Spinal cord (tissue), 9 donors: ENCODE measurements at regions not wholly inside any gene's neighbourhood (a gene's known extent, or its start where the extent isn't known, plus 50 kb on each side); places are given as distances from the start of the nearest gene placed in this dataset.
A peak's percentile ranks its signal among the peaks of the same experiment; 100 is the strongest.

ENCODE experiments used
- DNase-seq, 6 donors: peaks; one replicate each; pipeline versions ENCODE4 v3.0.0 to v3.0.0-alpha.2; 2013 to 2015; ENCODE audit warnings: low spot score in 6 of 6, low read depth in 4 of 6
- H3K27ac ChIP-seq: one replicate; pipeline ENCODE4 v1.5.1; 2013; ENCODE audit warnings: low read depth, low read length, control low read depth
- H3K27me3 ChIP-seq: one replicate; pipeline ENCODE4 v1.6.1; 2013; ENCODE audit warnings: low read length; ENCODE audit not compliant: control insufficient read depth, insufficient read depth
- H3K36me3 ChIP-seq: one replicate; pipeline ENCODE4 v1.6.1; 2013; ENCODE audit warnings: low read length; ENCODE audit not compliant: control insufficient read depth, insufficient read depth
- H3K4me1 ChIP-seq: one replicate; pipeline ENCODE4 v1.6.1; 2013; ENCODE audit warnings: low read length; ENCODE audit not compliant: control insufficient read depth, insufficient read depth
- H3K4me3 ChIP-seq: one replicate; pipeline ENCODE4 v1.5.1; 2013; ENCODE audit warnings: low read depth, low read length, control low read depth
- H3K9me3 ChIP-seq: one replicate; pipeline ENCODE4 v1.6.1; 2013; ENCODE audit warnings: low read length; ENCODE audit not compliant: control insufficient read depth, insufficient read depth
- WGBS: methylation state at CpG from one replicate; pipeline ENCODE4 v1.1.5; 2013; ENCODE audit warnings: missing lambda C conversion rate; ENCODE audit not compliant: insufficient coverage; 5-methylcytosine and 5-hydroxymethylcytosine counted together
- donor health status: healthy.

GRCh38 chr10:21314906-21315644 lies 210.4 kb downstream of the SKIDA1 start:
- H3K27me3 ChIP-seq = no peaks in the 10 kb centered on the region
- H3K4me1 ChIP-seq = peaks cover 31% of the 10 kb centered on the region
- H3K9me3 ChIP-seq = no peaks in the 10 kb centered on the region
- no peak for DNase-seq
- WGBS = 45% methylated on average over 8 of the region's 13 CpGs
- peak overlapping the region; percentile 94 for H3K27ac ChIP-seq
- no peaks in the 10 kb centered on the region for H3K36me3 ChIP-seq
- no peak overlapping the region for H3K4me3 ChIP-seq

DNA sequence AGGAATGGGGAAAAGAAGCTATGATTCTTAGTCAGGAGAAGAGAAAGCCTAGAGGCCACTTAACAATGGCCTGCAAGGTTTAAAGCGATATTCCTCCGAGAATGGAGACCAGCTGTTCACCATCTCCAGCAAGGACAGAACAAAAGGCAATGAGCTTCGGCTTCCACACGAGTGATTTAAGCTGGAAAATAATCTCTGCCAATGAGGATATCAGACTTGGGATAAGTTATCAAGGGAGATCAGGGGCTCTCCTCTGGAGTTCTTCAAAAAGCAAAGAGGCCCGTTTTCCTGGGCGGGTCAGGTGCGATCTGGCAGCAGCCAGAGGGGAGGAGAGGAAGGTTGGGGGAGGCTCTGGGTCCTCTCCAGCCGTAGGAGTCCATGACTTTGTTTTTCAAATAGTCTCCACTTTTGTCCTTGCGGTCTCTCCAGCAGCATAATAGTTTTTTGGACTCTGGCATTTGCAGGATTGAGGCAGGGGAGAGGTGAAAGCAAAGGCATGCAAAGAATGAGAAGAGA lies 211.3 kb downstream of the SKIDA1 start:
- peak overlapping the region; percentile 94 for H3K27ac ChIP-seq
- peak in 1 of 6 donors; percentile 20 for DNase-seq
- H3K36me3 ChIP-seq = no peaks in the 10 kb centered on the region
- H3K4me3 ChIP-seq = no peak overlapping the region
- 27% methylated on average over 9 of the region's 9 CpGs for WGBS
- peaks cover 31% of the 10 kb centered on the region for H3K4me1 ChIP-seq
- no peaks in the 10 kb centered on the region for H3K9me3 ChIP-seq
- H3K27me3 ChIP-seq = no peaks in the 10 kb centered on the region

GRCh38 chr10:21313691-21314090 lies 211.8 kb downstream of the SKIDA1 start:
- H3K4me3 ChIP-seq = no peak overlapping the region
- WGBS = 80% methylated on average over 2 of the region's 7 CpGs
- H3K27me3 ChIP-seq = no peaks in the 10 kb centered on the region
- H3K4me1 ChIP-seq = peaks cover 27% of the 10 kb centered on the region
- H3K36me3 ChIP-seq = no peaks in the 10 kb centered on the region
- peak overlapping the region; percentile 94 for H3K27ac ChIP-seq
- DNase-seq = no peak
- H3K9me3 ChIP-seq = no peaks in the 10 kb centered on the region

DNA sequence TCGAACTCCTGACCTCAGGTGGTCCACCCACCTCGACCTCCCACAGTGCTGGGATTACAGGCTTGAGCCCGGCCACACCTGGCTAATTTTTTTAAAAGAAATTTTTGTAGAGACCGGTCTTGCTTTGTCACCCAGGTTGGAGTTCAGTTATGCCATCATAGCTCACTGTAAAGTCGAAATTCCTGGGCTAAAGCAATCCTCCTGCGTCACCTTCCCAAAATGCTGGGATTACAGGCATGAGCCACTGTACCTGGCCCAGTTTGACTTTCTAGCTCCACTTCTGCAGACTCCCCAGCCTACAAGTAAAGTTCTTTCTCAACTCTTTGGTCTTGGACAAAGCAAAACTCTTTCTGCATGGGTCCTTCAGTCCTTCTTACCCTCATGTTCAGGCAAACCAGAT lies 214.1 kb downstream of the SKIDA1 start:
- H3K36me3 ChIP-seq = no peaks in the 10 kb centered on the region
- no peaks in the 10 kb centered on the region for H3K27me3 ChIP-seq
- peaks cover 24% of the 10 kb centered on the region for H3K4me1 ChIP-seq
- H3K27ac ChIP-seq = no peak overlapping the region
- H3K4me3 ChIP-seq = no peak overlapping the region
- WGBS = 94% methylated on average over 5 of the region's 6 CpGs
- no peak for DNase-seq
- no peaks in the 10 kb centered on the region for H3K9me3 ChIP-seq

GRCh38 chr10:21309427-21309826 lies 216.1 kb downstream of the SKIDA1 start:
- Histone ChIP-seq H3K4me3 (no peak overlapping the region), H3K36me3 (no peaks in the 10 kb centered on the region), H3K27ac (no peak overlapping the region), H3K4me1 (peaks cover 9% of the 10 kb centered on the region), H3K9me3 (no peaks in the 10 kb centered on the region), H3K27me3 (no peaks in the 10 kb centered on the region)
- no peak for DNase-seq
- WGBS = 50% methylated on average over 1 of the region's 3 CpGs

DNA sequence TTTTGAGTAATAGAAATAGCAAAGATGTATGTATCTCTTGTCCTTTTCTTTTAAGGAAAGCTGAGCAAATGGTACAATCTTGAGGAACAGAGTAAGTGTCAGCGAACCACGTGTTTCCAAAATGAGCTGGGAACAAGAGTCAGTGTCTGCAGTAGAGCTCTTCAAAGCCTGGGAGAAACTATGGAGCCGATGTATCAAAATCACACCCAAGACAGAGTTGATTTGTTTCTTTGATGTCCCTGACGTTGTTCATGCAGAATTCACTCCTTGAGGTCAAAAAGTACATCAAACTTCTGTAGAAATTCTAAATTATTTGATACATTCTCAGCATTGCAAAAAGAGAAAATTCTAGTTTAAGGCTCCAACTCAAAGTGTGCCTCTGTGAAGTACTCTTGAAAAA lies 216.5 kb downstream of the SKIDA1 start:
- 86% methylated on average over 3 of the region's 4 CpGs for WGBS
- no peak overlapping the region for H3K27ac ChIP-seq

GRCh38 chr10:21308018-21308417 lies 217.5 kb downstream of the SKIDA1 start:
- Histone ChIP-seq H3K9me3 (no peaks in the 10 kb centered on the region), H3K36me3 (no peaks in the 10 kb centered on the region), H3K4me1 (no peaks in the 10 kb centered on the region), H3K27me3 (no peaks in the 10 kb centered on the region), H3K27ac (no peak overlapping the region), H3K4me3 (no peak overlapping the region)
- DNase-seq = no peak
- no CpG with 5 or more reads among the region's 3 CpGs for WGBS

More for the DNA sequence above, 216.5 kb downstream of the SKIDA1 start:
- no peaks in the 10 kb centered on the region for H3K9me3 ChIP-seq
- no peak for DNase-seq
- no peak overlapping the region for H3K4me3 ChIP-seq
- H3K27me3 ChIP-seq = no peaks in the 10 kb centered on the region
- no peaks in the 10 kb centered on the region for H3K36me3 ChIP-seq
- H3K4me1 ChIP-seq = peaks cover 4% of the 10 kb centered on the region

DNA sequence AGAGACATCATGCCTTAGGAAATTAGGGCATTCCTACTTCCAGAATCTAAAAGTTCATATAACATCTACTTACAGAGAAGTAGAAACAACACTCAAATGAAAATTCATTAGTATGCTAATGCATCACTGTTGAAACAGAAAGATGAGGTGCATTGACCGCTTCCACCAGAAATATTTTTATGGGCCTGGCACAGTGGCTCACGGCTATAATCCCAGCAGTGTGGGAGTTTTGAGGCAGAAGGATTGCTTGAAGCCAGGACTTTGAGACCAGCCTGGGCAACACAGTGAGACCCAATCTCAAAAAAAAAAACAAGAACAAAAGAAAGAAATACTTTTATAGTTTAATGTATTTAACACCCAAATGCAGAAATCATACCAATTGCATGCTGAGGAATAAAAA lies 220.9 kb downstream of the SKIDA1 start:
- Histone ChIP-seq H3K27ac (no peak overlapping the region), H3K9me3 (no peaks in the 10 kb centered on the region), H3K4me1 (no peaks in the 10 kb centered on the region), H3K4me3 (no peak overlapping the region), H3K27me3 (no peaks in the 10 kb centered on the region), H3K36me3 (no peaks in the 10 kb centered on the region)
- WGBS = 100% methylated on average over 1 of the region's 2 CpGs
- no peak for DNase-seq

DNA sequence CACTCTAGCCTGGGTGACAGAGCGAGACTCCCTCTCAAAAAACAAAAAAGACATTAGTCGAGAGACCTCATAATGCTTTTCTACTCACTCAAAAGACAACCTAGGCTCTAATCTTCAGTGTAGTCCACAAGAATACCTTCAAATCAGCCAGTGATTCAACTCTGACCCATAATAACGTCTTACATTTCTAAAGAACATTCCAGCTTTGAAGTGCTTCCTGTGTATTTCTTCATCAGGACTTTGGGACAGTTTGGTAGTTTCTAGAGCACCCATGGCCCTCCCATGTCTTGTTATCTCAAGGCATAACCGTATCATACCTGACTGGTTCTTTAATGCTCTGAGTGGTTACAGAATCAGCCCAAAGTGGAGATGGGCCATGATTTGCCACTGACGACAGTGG lies 221.3 kb downstream of the SKIDA1 start:
- no peaks in the 10 kb centered on the region for H3K36me3 ChIP-seq
- H3K4me3 ChIP-seq = no peak overlapping the region
- no peak for DNase-seq
- H3K27me3 ChIP-seq = no peaks in the 10 kb centered on the region
- H3K9me3 ChIP-seq = no peaks in the 10 kb centered on the region
- no peaks in the 10 kb centered on the region for H3K4me1 ChIP-seq
- WGBS = 93% methylated on average over 3 of the region's 5 CpGs
- no peak overlapping the region for H3K27ac ChIP-seq

GRCh38 chr10:21300551-21300950 lies 224.9 kb downstream of the SKIDA1 start:
- Histone ChIP-seq H3K36me3 (no peaks in the 10 kb centered on the region), H3K9me3 (no peaks in the 10 kb centered on the region), H3K4me1 (no peaks in the 10 kb centered on the region), H3K4me3 (no peak overlapping the region), H3K27ac (no peak overlapping the region), H3K27me3 (no peaks in the 10 kb centered on the region)
- DNase-seq = no peak
- WGBS = no CpG with 5 or more reads among the region's 1 CpG
